Omental fat pad (tissue), 3 donors: ENCODE measurements at regions not wholly inside any gene's neighbourhood (a gene's known extent, or its start where the extent isn't known, plus 50 kb on each side); places are given as distances from the start of the nearest gene placed in this dataset.

Experiments
- ATAC-seq: fragments of 150-250 bp; one replicate; pipeline ENCODE4 v1.9.1; 2016; ENCODE audit warnings: mild to moderate bottlenecking, moderate library complexity; ENCODE audit not compliant: low FRiP score
- DNase-seq: peaks from one replicate; pipeline ENCODE4 v3.0.0-alpha.2; 2019; ENCODE audit warnings: low spot score
- CTCF ChIP-seq, 3 donors: fragments of 450-650 bp; IDR thresholded peaks; one replicate each; pipeline ENCODE4 v1.5.1; 2016 to 2017; ENCODE audit warnings: antibody characterized with exemption in 3 of 3, mild to moderate bottlenecking in 3 of 3, moderate library complexity in 2 of 3

- TF ChIP-seq CTCF (IDR thresholded peaks at IDR 0.05), result no peak
- no peak for DNase-seq
- no peak for ATAC-seq
Measured at GRCh38 chr7:42407833-42408232, 170.8 kb upstream of the GLI3 start.

GRCh38 chr7:42407021-42407710 lies 170.2 kb upstream of the GLI3 start:
- DNase-seq, result no peak
- ATAC-seq, result no peak
- no peak for TF ChIP-seq CTCF (IDR thresholded peaks at IDR 0.05)

DNA sequence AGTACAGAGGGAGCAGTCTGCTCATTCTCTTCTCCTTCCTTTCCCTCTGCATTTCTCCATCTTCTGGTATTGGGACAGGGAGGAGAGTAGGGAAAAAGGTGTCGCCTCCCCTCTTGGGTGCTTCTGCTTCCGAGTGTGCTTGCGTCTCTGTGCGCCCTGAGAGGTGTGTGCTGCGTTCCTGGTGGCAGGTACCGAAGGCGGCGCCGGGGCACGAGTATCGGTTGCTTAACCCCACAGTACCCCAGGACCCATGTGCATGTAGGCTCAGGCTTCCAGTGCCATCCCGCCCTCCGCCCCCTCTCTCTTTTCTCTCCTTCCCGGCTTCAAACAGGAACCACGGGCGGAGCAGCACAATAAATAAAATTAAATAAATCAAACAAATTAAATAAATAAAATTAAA lies 169.3 kb upstream of the GLI3 start:
- no peak for ATAC-seq
- no peak for TF ChIP-seq CTCF (IDR thresholded peaks at IDR 0.05)
- DNase-seq, result no peak

GRCh38 chr7:42405782-42406181 lies 168.8 kb upstream of the GLI3 start:
- no peak for TF ChIP-seq CTCF (IDR thresholded peaks at IDR 0.05)
- ATAC-seq, result no peak

GRCh38 chr7:42403831-42404230 lies 166.8 kb upstream of the GLI3 start:
- DNase-seq (no peak), ATAC-seq (no peak)
- no peak for TF ChIP-seq CTCF (IDR thresholded peaks at IDR 0.05)

More at GRCh38 chr7:42405782-42406181, 168.8 kb upstream of the GLI3 start:
- no peak for DNase-seq

DNA sequence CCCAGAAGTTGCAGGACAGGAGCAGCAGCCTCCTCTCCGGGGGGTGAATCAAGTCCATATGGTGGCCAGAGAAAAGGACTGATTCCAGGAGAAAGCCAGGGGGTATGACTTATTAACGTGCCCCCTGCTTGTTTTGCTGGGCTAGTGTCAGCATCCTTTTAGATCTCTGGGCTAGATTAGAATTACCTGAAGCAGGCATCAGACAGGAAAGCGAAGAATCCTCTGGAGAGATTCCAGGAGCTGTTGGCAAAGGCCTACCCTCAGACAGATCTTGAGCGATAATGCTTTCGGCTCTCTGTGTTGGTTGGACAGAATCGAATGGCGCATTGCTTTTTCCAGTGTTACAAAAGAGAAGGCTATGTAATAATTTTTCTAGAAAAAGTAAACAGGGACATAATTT lies 164.0 kb upstream of the GLI3 start:
- no peak for TF ChIP-seq CTCF (IDR thresholded peaks at IDR 0.05)
- ATAC-seq (no peak), DNase-seq (no peak)

- no peak for DNase-seq
- TF ChIP-seq CTCF (IDR thresholded peaks at IDR 0.05), result no peak
- ATAC-seq, result no peak
Measured at GRCh38 chr7:42400211-42400772, 163.3 kb upstream of the GLI3 start.
